ENCODE measurements at regions not wholly inside any gene's neighbourhood (a gene's known extent, or its start where the extent isn't known, plus 50 kb on each side); places are given as distances from the start of the nearest gene placed in this dataset.

DNA sequence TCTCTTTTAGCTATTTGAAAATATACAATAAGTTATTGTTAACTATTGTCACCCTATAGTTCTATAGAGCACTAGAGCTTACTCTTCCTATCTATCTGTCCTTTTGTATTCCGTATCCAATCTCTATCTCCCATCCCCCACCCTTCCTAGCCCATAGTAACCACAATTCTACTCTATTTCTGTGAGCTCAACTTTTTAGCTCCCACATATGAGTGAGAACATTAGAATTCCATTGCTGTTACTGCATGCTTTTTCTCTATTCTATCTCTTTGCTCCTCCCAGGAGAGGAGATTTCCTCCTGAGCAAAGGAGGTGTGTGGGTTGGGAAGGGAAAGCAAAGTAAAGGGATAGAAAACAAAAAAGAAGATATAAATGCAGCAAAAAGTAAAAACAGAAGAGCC is 105.6 kb upstream of the SLC4A7 start:
- peak overlapping the region; percentile 68 for H3K4me2 ChIP-seq (ENCODE audit: insufficient read depth, low read length)
- dilution Hi-C loops (cut with MboI; ENCODE audit: extremely low pct_ligation_motif_present, low sequenced_read_pairs) = no loop called here
- H3K36me3 ChIP-seq (ENCODE audit: control insufficient read depth in 2 of 2, extremely low read depth in 1 of 2, insufficient read depth in 2 of 2, low read length in 2 of 2) = no peaks in the 10 kb centered on the region
- H3K4me3 ChIP-seq (replicated peaks in 1 of 3; ENCODE audit: insufficient read depth in 1 of 3, low read depth in 1 of 3, low read length in 3 of 3) = no peak overlapping the region
- intact Hi-C loops (cut with micrococcal nuclease) = loop anchor here (1.0 to 2.0 kb wide), 10 partner anchors 30 to 442 kb away; partner anchors contain the start of gene SLC4A7
- H3K79me2 ChIP-seq (ENCODE audit: control insufficient read depth, insufficient read depth, low read length) = no peaks in the 10 kb centered on the region
- no peaks in the 10 kb centered on the region for H3K9me3 ChIP-seq (replicated peaks; ENCODE audit: control insufficient read depth, insufficient read depth, low read length)
- BruUV-seq (replicated peaks) = no TSS peak
- ChIA-PET CTCF (interaction anchor here (0.8 to 4.1 kb wide), 8 partner anchors 30 to 232 kb away, joined by 3 to 57 read pairs (median 5); partner anchors contain the start of gene SLC4A7), POLR2A (interaction anchor here (0.7 to 2.4 kb wide), 3 partner anchors 92 to 107 kb away, joined by 3 to 9 read pairs (median 4); partner anchors contain the start of gene SLC4A7)
- H4K20me1 ChIP-seq (replicated peaks; ENCODE audit: control insufficient read depth, extremely low read depth, insufficient read depth, low read length) = no peaks in the 10 kb centered on the region
- H3K9me1 ChIP-seq (replicated peaks; ENCODE audit: control insufficient read depth, extremely low read depth, insufficient read depth, low read length) = no peaks in the 10 kb centered on the region
- no peak for TF ChIP-seq FOS (IDR thresholded peaks at IDR 0.05; ENCODE audit: borderline replicate concordance, insufficient read depth, low read length)
- TF ChIP-seq POLR2A (IDR thresholded peaks at IDR 0.05; ENCODE audit: low read depth, low read length) = no peak
- H2AFZ ChIP-seq (ENCODE audit: low read depth, low read length) = peak overlapping the region; percentile 31
- DNase-seq (ENCODE audit: low read depth, low spot score) = no peak
- H3K9ac ChIP-seq (replicated peaks; ENCODE audit: extremely low read depth, insufficient read depth, low read length) = peak overlapping the region; percentile 68
- H3K27me3 ChIP-seq (ENCODE audit: control insufficient read depth in 2 of 2, insufficient read depth in 2 of 2, low read length in 2 of 2) = no peaks in the 10 kb centered on the region
- FAIRE-seq = peak; percentile 21
- H3K4me1 ChIP-seq (ENCODE audit: control insufficient read depth, extremely low read depth, insufficient read depth, low read length) = peaks cover 30% of the 10 kb centered on the region
- H3K27ac ChIP-seq (ENCODE audit: insufficient read depth, low read depth, low read length) = peak overlapping the region; percentile 98

DNA sequence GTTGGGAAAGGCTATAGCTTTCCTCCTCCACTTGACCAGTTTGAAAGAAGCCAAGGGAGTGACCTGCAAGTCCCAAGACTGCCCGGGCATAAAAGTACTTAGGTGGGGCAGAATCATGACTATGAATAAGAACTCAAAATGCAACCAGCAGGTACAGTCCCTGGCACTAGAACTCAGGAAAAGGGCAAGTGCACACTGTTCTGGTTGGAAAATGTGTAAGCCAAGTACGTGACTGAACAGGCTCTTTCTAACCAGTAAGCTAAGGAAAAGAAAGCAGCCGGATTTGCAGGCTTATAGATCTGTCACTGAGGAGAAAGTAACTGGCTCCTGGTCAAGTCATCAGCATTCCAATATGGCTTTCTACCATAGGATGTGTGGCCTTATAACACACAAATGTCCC is 101.2 kb upstream of the SLC4A7 start:
- H3K9me1 ChIP-seq (replicated peaks; ENCODE audit: control insufficient read depth, extremely low read depth, insufficient read depth, low read length) = no peaks in the 10 kb centered on the region
- H2AFZ ChIP-seq (ENCODE audit: low read depth, low read length) = no peak overlapping the region
- FAIRE-seq = no peak
- DNase-seq (ENCODE audit: low read depth, low spot score) = no peak
- H4K20me1 ChIP-seq (replicated peaks; ENCODE audit: control insufficient read depth, extremely low read depth, insufficient read depth, low read length) = no peaks in the 10 kb centered on the region
- H3K27ac ChIP-seq (ENCODE audit: insufficient read depth, low read depth, low read length) = no peak overlapping the region
- H3K36me3 ChIP-seq (ENCODE audit: control insufficient read depth in 2 of 2, extremely low read depth in 1 of 2, insufficient read depth in 2 of 2, low read length in 2 of 2) = no peaks in the 10 kb centered on the region
- H3K4me3 ChIP-seq (replicated peaks in 1 of 3; ENCODE audit: insufficient read depth in 1 of 3, low read depth in 1 of 3, low read length in 3 of 3) = no peak overlapping the region
- POLR2A ChIA-PET = no interaction called here
- TF ChIP-seq MYC (IDR thresholded peaks at IDR 0.05; ENCODE audit: low read depth, low read length) = no peak
- no peak for TF ChIP-seq FOS (IDR thresholded peaks at IDR 0.05; ENCODE audit: borderline replicate concordance, insufficient read depth, low read length)
- TF ChIP-seq, protein P1, sequence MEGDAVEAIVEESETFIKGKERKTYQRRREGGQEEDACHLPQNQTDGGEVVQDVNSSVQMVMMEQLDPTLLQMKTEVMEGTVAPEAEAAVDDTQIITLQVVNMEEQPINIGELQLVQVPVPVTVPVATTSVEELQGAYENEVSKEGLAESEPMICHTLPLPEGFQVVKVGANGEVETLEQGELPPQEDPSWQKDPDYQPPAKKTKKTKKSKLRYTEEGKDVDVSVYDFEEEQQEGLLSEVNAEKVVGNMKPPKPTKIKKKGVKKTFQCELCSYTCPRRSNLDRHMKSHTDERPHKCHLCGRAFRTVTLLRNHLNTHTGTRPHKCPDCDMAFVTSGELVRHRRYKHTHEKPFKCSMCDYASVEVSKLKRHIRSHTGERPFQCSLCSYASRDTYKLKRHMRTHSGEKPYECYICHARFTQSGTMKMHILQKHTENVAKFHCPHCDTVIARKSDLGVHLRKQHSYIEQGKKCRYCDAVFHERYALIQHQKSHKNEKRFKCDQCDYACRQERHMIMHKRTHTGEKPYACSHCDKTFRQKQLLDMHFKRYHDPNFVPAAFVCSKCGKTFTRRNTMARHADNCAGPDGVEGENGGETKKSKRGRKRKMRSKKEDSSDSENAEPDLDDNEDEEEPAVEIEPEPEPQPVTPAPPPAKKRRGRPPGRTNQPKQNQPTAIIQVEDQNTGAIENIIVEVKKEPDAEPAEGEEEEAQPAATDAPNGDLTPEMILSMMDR (IDR thresholded peaks at IDR 0.05; ENCODE audit: extremely low read depth in 1 of 2, insufficient read depth in 1 of 2, low read depth in 1 of 2, low read length in 2 of 2) = no peak
- TF ChIP-seq GATA2 (IDR thresholded peaks at IDR 0.05; ENCODE audit: insufficient read depth, insufficient read length, low read depth, low read length) = no peak
- TF ChIP-seq, protein P2, sequence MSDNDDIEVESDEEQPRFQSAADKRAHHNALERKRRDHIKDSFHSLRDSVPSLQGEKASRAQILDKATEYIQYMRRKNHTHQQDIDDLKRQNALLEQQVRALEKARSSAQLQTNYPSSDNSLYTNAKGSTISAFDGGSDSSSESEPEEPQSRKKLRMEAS (IDR thresholded peaks at IDR 0.05; ENCODE audit: insufficient read depth, insufficient read length) = no peak
- no peak for TF ChIP-seq JUN (IDR thresholded peaks at IDR 0.05; ENCODE audit: borderline replicate concordance, insufficient read depth, insufficient read length, low read depth)
- no peak for TF ChIP-seq EZH2 (IDR thresholded peaks at IDR 0.05; ENCODE audit: borderline replicate concordance, low read depth, low read length, severe bottlenecking)
- no peak for TF ChIP-seq POLR2A (IDR thresholded peaks at IDR 0.05; ENCODE audit: low read depth, low read length)
- no peak for TF ChIP-seq POLR2AphosphoS5 (IDR thresholded peaks at IDR 0.05; ENCODE audit: insufficient read depth, low read depth, low read length)
- H3K27me3 ChIP-seq (ENCODE audit: control insufficient read depth in 2 of 2, insufficient read depth in 2 of 2, low read length in 2 of 2) = no peaks in the 10 kb centered on the region
- BruUV-seq (replicated peaks) = no TSS peak
- no peaks in the 10 kb centered on the region for H3K9me3 ChIP-seq (replicated peaks; ENCODE audit: control insufficient read depth, insufficient read depth, low read length)
- H3K79me2 ChIP-seq (ENCODE audit: control insufficient read depth, insufficient read depth, low read length) = no peaks in the 10 kb centered on the region
- dilution Hi-C loops (cut with MboI; ENCODE audit: extremely low pct_ligation_motif_present, low sequenced_read_pairs) = no loop called here
- intact Hi-C loops (cut with micrococcal nuclease) = no loop called here
- CTCF ChIA-PET = no interaction called here
- peaks cover 12% of the 10 kb centered on the region for H3K4me1 ChIP-seq (ENCODE audit: control insufficient read depth, extremely low read depth, insufficient read depth, low read length)
- H3K4me2 ChIP-seq (ENCODE audit: insufficient read depth, low read length) = no peak overlapping the region
- H3K9ac ChIP-seq (replicated peaks; ENCODE audit: extremely low read depth, insufficient read depth, low read length) = no peak overlapping the region

Measured in endothelial cell of umbilical vein (primary cell).